Lower lobe of right lung (tissue), 2 donors: ENCODE measurements at regions not wholly inside any gene's neighbourhood (a gene's known extent, or its start where the extent isn't known, plus 50 kb on each side); places are given as distances from the start of the nearest gene placed in this dataset.

ENCODE experiments used
- ATAC-seq, 2 donors: fragments of 200-7000 bp; cut with Tn5 transposase; one replicate each; pipeline ENCODE4 v1.9.1; 2020 to 2022; ENCODE audit warnings: mild to moderate bottlenecking in 2 of 2, moderate library complexity in 2 of 2
- DNase-seq: peaks from one replicate; pipeline ENCODE4 v3.0.0-alpha.2; 2020
- H3K27ac ChIP-seq: fragments of 200-600 bp; one replicate; pipeline ENCODE4 v1.8.0; 2022
- H3K27me3 ChIP-seq: fragments of 200-600 bp; one replicate; pipeline ENCODE4 v1.8.0; 2022; ENCODE audit warnings: low read depth
- H3K36me3 ChIP-seq: fragments of 200-600 bp; one replicate; pipeline ENCODE4 v1.8.0; 2022; ENCODE audit warnings: mild to moderate bottlenecking
- H3K4me1 ChIP-seq: fragments of 200-600 bp; one replicate; pipeline ENCODE4 v1.8.0; 2022
- H3K4me3 ChIP-seq: fragments of 200-600 bp; one replicate; pipeline ENCODE4 v1.8.0; 2022; ENCODE audit warnings: mild to moderate bottlenecking
- H3K9me3 ChIP-seq: fragments of 200-600 bp; one replicate; pipeline ENCODE4 v1.8.0; 2022
- intact Hi-C: fragments of 100-400 bp; cut with DNase I; formaldehyde crosslinking; loops from one replicate; pipeline ENCODE4 v1.11.0; 2022
- TF ChIP-seq, protein P1 (sequence below): fragments of 200-600 bp; IDR thresholded peaks from one replicate; pipeline ENCODE4 v1.8.0; 2022; ENCODE audit warnings: antibody characterized with exemption, mild to moderate bottlenecking
- donor health status: DM: no; HTN: yes; CAD: no; lungs with severe emphysema.

- Histone ChIP-seq H3K4me1 (no peaks in the 10 kb centered on the region), H3K4me3 (no peak overlapping the region), H3K27ac (no peak overlapping the region), H3K36me3 (no peaks in the 10 kb centered on the region), H3K27me3 (no peaks in the 10 kb centered on the region), H3K9me3 (no peaks in the 10 kb centered on the region)
- no peak for ATAC-seq
- no peak for DNase-seq
- intact Hi-C loops, result no loop called here
- TF ChIP-seq, protein P1, sequence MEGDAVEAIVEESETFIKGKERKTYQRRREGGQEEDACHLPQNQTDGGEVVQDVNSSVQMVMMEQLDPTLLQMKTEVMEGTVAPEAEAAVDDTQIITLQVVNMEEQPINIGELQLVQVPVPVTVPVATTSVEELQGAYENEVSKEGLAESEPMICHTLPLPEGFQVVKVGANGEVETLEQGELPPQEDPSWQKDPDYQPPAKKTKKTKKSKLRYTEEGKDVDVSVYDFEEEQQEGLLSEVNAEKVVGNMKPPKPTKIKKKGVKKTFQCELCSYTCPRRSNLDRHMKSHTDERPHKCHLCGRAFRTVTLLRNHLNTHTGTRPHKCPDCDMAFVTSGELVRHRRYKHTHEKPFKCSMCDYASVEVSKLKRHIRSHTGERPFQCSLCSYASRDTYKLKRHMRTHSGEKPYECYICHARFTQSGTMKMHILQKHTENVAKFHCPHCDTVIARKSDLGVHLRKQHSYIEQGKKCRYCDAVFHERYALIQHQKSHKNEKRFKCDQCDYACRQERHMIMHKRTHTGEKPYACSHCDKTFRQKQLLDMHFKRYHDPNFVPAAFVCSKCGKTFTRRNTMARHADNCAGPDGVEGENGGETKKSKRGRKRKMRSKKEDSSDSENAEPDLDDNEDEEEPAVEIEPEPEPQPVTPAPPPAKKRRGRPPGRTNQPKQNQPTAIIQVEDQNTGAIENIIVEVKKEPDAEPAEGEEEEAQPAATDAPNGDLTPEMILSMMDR, result no peak
These were observed 114.9 kb upstream of the ID2 start for GRCh38 chr2:8566774-8567468.

DNA sequence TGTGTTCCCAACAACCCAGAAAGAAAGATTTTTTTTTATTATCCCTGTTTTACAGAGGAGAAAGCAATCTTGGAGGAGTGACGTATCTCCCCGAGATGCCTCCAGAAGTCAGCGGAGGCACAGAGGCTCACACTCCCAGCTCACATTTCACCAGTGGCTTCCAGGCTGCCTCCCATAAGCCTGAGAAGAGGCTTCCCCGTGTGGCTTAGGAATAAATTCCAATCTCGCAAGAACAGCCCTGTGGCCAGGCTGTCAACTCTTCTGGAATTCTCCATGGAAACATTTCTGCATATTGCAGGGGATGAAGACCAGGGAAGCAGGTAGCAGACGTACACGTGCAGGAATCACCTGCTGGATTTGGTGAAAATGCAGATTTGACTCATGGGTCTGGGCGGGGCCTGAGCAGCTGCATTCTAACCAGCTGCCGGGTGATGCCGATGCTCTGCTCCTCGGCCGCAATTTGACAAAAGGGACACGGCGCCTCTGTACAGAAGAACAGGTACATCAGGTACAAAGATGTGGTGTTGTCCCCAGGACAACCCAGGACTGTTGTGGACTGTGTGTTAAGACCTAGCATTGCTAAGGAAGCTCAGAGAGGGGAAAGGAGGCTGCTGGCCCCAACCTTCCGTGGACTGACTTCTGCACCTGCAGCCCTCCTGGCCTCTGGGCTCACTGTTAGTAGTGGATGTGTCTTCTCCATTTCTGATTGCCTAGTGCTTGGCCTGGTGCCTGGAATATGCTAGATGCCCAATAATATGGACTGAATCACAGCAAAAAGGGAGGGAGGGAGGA, 114.2 kb upstream of the ID2 start:
- H3K4me3 ChIP-seq, result no peak overlapping the region
- DNase-seq (no peak), ATAC-seq (no peak)
- intact Hi-C loops, result no loop called here
- H3K9me3 ChIP-seq, result no peaks in the 10 kb centered on the region
- no peaks in the 10 kb centered on the region for H3K4me1 ChIP-seq
- TF ChIP-seq, protein P1, result no peak
- H3K27me3 ChIP-seq, result no peaks in the 10 kb centered on the region
- H3K36me3 ChIP-seq, result no peaks in the 10 kb centered on the region
- no peak overlapping the region for H3K27ac ChIP-seq

DNA sequence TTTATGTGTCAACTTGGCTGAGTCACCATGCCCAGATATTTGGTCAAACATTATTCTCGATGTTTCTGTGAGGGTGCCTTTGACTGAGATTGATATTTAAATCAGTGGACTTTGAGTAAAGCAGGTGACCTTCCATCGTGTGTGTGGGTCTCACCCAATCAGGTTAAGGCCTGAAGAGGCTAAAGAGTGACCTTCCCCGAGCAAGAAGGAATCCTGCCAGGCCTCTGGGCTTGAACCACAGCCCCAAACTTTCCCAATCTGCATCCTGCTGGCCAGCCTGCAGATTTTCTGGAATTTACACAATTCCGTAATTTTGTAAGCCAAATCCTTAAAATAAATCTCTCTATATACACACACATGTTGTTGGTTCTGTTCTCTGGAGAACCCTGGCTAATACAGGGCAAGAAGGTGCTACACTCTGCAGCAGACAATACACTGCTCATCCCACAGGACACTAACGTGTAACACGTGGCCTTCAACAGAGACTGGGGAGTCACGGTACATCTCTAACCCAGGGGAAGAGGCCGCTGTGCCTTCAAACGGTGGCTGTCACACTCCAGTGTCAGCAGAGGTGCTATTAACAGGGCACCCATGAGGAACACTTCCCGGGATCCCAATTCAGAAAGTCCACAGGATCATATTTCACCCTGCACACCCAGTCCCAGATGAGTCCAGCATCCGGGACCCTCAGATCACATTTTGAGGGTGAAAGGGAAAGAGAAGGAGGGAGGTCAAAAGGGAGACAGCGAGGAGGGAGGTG, 113.1 kb upstream of the ID2 start:
- DNase-seq, result no peak
- TF ChIP-seq, protein P1, result no peak

GRCh38 chr2:8569332-8569930, 112.4 kb upstream of the ID2 start:
- Histone ChIP-seq H3K27me3 (no peaks in the 10 kb centered on the region), H3K9me3 (no peaks in the 10 kb centered on the region), H3K27ac (no peak overlapping the region), H3K36me3 (no peaks in the 10 kb centered on the region), H3K4me3 (no peak overlapping the region), H3K4me1 (peaks cover under 1% of the 10 kb centered on the region)
- TF ChIP-seq, protein P1, result no peak
- DNase-seq (no peak), ATAC-seq (no peak)
- intact Hi-C loops, result no loop called here

More for the DNA sequence above, 113.1 kb upstream of the ID2 start:
- intact Hi-C loops, result no loop called here
- Histone ChIP-seq H3K36me3 (no peaks in the 10 kb centered on the region), H3K27me3 (no peaks in the 10 kb centered on the region), H3K4me1 (no peaks in the 10 kb centered on the region), H3K9me3 (no peaks in the 10 kb centered on the region), H3K4me3 (no peak overlapping the region), H3K27ac (no peak overlapping the region)
- no peak for ATAC-seq

DNA sequence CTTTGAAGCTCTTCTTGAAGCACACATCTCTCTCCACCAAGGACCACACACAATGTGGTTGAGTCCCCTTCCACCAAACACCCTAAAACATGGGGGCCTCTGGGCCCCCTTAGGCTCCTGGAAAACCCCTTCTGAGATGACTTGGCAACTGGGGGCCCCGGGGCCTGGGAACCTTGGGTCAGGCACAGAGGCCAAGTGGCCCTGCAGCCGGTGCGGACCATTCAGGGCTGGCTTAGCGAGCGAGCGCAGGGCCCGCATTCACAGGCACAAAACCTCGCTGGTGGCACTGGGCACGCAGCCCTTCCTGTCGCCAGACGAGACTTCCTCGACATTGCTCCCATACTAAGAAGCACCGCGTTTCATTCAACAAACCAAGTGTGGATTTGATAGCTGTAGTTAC, 111.2 kb upstream of the ID2 start:
- H3K9me3 ChIP-seq, result no peaks in the 10 kb centered on the region
- TF ChIP-seq, protein P1, result no peak
- H3K27me3 ChIP-seq, result no peaks in the 10 kb centered on the region
- H3K4me3 ChIP-seq, result no peak overlapping the region
- no peak for DNase-seq
- no peak overlapping the region for H3K27ac ChIP-seq
- H3K4me1 ChIP-seq, result peaks cover 13% of the 10 kb centered on the region
- no peaks in the 10 kb centered on the region for H3K36me3 ChIP-seq
- no peak for ATAC-seq
- intact Hi-C loops, result no loop called here
